RPMI7951 (cell line): ENCODE measurements at regions not wholly inside any gene's neighbourhood (a gene's known extent, or its start where the extent isn't known, plus 50 kb on each side); places are given as distances from the start of the nearest gene placed in this dataset.
A peak's percentile ranks its signal among the peaks of the same experiment; 100 is the strongest.
"Not testable (repeated sequence)": the region's sequence is repeated elsewhere in the genome, so short reads cannot be mapped to it uniquely, and the experiment has no call there.

Experiments used
- DNase-seq: peaks from one replicate; pipeline ENCODE4 v3.0.0-alpha.2; 2012; ENCODE audit warnings: low read depth

DNA sequence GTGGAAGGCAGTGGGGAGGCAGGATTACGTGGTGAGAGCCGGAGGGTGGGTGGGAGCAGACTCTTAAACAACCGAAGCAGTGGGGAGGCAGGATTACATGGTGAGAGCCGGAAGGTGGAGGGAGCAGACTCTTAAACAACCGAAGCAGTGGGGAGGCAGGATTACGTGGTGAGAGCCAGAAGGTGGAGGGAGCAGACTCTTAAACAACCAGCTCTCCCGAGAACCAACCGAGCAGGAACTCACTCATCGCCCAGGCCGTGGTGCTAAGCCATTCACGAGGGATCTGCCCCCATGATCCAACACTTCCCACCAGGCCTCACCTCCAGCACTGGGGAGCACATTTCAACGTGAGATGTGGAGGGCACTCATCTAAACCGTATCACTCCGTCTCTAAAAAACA lies 87.7 kb downstream of the RTP5 start:
- no peak for DNase-seq

DNA sequence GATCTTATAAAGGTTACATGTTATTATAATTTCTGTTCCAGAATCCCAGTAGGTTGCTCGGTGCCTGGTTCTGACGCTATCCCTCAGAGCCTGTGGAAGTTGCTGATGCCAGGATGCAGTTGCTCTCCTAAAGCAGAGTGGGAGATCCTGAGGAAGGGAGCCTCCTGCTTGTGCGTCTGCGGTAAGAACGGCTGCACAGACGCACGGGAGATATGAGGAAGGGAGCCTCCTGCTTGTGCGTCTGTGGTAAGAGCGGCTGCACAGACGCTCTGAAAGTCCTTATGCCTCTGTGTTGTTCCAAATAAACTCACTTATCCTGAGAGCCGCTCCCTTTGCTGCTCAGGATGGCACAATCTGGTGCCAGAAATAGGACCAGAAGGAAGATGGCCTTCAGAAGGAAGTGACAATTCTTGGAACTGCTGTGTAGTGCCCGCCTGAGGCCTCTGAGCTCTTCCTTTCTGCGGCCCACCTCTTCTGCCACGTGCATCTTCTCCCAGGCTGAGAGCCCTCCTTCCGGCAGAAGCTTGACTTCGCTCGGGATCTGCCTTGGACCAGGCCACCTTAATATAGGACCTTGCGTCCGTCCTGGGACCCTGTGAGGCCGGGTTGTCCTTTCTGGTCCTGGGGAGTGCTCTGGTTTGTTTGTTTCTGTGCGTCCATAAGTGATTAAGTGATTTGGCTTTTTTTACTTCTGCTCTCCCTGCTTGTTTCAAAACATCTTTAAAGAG lies 89.5 kb downstream of the RTP5 start:
- DNase-seq, result no peak

DNA sequence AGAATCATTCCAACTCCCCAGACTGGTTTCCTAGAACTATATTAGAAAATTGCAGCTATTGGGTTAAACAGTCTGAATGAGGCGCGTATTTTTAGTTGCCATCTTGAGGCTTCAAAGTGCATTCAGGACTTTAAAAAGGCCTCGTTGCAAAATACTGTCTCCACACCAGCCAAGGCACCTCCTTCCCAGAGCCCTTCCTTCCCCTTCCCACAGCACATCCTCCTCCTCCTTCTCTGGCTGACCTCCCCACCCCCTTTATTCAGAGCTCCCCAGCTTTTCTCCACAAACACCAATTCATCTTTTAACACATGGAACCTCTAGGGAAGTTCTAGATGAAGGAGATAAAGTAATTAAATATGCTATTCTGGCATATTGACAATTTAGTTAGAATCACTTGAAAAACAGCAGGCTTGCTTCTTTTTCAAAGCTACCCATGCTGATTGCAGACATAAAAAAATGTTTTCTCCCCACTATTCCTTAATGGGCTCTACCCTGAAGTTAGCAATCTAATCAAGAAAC lies 90.3 kb downstream of the RTP5 start:
- no peak for DNase-seq

DNA sequence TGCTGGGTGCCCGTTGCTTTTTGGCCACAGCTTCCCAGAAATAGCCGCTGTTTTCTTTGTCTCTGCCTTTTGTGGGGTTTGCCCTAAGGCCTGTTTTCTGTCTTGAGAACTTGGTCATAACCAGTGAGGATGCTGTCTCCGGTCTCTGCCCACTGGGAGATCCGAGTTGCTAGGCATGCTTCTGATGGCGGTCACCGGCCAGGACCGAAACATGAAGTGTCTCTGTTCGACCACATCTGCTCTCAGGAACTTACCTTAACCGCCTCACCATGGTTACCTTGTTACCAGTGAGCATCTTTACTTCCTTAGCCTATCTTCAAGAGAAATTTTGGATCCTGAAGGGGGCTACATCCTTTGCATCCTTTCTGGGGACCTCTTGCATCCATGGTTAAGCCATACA lies 91.9 kb downstream of the RTP5 start:
- no peak for DNase-seq

DNA sequence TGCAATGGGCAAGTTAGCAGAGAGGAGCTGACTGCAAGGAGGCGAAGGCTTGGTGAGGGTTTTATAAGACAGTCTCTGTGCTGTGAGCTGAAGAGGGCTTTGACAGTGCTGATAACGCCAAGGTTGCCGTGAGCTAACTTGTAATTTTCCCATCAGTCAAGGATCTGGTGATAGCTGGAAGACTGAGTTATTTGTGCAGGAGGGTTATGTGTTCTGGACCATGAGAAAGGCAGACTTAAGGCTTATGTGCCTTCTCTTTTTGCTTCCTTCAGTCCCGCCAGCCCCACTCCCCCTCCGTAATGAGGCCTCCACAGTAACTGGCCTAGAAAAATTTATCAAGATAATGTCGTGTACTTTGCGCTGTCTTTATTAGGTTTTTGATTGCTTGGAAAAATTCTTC lies 94.6 kb downstream of the RTP5 start:
- DNase-seq, result no peak

DNA sequence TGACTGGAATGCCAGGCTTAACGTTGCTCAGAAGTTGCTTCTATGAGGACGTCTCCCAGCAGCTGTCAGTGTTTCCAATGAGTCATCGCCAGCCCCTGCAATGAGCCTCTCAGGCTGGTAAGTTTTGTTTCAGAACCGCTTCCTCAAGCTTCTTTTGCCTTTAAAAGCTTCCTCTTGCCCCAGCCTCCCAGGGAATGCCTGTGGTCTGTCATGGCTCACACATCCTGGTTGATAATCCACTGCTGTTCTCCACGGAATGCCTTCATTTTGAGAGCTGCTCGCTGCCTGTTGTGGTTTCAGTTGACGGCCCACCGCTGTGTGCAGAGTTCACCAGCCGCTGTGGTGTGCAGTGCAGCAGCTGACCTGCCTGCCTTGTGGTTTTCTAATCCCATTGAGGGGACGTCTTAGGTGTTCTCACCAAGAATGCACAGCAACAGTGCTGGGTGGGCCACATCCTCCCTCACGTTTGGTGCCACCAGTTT lies 96.4 kb downstream of the RTP5 start:
- DNase-seq, result peak; percentile 98

DNA sequence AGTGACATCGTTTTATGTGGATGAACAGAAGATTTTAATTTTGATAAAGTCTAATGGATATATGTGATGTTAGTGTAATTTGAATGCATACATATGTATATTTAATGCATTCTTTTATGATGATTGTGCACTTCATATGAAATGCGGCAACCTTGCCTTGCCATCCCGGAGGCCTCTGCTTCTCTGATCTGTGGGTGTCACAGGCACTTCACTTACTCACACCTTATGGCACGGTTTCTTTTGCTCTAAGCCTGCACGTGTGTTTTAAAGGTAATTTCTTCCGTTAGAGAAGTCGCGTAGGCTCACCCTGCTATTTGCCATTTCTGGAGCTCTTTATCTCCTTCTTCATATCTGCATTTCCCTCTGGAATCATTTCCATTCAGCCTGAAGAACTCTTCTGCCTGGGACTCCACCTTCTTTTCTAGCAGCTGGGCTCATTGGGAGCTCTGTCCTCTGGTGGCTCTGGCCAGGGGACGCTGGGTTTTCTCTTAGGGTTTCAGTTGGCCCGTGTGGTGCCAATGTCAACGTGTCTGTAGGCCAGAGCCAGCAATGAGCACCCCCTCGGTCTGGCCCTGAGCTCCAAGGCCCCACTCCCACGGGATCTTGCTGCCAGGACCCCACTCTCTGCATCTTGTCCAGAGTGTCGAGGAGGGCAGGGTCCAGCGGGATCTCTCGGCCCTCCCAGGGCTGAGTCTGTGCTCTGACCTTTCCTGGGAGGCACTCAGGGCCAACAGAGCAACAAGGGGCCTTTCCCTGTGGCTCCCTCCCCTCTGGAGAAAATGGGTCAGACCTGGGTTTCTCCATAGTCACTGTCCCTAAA lies 97.3 kb downstream of the RTP5 start:
- DNase-seq, result no peak

DNA sequence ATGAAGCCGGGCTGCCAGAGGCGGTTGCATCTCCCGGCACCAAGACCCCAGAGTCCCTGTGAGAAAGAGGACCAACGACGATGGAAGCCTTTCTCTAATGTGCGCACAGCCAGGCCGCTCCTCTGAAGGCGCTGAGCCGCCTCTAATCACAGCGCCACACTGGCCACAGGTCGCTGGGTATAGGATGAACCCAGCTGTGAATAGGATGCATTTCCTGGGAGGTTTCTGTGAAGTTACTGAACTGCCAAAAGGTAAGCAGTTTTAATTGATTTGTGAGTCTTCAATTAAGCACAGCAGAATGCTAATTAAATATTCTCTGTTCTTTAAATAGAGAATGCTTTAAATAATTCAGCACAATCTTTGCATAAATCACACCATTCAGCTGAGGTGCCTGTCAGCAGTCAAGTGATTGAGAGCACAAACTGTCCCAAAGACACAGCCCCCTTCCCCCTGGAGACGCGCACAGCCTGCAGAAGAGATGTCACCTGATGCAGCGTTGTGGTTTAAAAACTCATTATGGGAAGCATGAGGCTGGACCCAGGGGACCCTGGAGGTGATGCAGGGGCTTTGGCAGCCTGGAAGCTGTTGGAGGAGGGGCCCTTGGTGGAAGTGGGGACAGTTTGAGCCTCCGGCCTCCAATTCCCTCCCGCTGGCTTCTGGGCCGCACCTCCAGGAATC lies 98.1 kb downstream of the RTP5 start:
- DNase-seq, result no peak

DNA sequence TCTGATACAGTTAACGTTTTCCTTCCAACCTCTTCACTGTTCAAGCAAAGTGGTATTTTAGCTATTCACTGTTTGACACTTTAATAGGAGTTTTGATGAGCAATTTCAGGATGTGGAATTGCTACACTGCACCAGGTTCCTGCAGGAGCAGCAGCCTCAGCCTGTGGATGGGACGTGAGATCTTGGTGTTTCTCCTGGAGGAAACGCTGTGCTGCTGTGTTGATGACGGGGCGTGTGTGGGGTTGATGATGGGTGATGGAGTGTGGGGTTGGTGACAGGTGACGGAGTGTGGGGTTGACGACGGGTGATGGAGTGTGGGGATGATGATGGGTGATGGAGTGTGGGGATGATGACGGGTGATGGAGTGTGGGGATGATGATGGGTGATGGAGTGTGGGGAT lies 98.9 kb downstream of the RTP5 start:
- no peak for DNase-seq

DNA sequence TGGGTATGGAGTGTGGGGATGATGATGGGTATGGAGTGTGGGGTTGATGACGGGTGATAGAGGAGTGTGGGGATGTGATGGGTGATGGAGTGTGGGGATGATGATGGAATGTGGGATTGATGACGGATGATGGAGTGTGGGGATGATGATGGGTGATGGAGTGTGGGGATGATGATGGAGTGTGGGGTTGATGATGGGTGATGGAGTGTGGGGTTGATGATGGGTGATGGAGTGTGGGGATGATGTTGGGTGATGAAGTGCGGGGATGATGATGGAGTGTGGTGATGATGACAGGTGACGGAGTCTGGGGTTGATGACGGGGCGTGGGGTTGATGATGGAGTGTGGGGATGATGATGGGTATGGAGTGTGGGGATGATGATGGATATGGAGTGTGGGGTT lies 99.7 kb downstream of the RTP5 start:
- not testable (repeated sequence) for DNase-seq

DNA sequence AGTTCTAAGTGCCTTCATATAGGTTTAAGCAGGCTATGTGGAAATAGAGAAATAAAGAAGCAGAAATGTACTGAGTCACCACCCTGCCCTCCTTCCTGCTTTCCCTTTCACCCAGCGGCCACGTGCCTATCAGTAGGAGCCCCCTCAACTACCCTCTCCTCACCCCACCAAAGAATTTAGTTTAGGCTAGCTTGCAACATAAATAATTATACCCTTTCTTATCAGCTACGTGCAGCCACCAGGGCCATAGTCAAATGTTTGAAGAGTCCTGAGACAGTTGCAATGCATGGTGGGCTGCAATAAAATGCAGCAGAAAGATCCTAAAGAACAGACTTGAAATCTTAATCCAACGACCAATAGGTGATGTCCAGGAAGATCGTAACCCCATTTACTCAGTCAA lies 101.2 kb downstream of the RTP5 start:
- DNase-seq, result no peak

DNA sequence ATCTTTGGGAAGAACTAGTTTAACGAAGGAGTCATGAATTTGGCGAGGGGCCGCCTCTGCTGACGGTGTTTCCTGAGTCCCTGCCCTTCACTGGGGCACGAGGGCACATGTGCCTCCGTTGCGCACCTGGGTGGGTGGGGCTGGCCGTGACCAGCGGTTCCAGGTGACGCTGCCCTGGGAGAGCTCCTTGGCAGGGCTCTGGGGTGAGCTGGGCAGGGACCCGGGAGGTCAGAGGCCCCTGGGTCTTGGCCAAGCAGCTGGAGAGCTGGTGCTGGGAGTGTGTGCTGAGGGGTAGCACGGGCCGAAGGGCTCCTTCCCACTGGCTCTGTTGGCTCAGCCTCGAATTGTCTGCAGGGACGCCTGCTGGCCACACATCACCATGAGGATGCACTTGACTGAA lies 104.6 kb downstream of the RTP5 start:
- DNase-seq, result no peak

DNA sequence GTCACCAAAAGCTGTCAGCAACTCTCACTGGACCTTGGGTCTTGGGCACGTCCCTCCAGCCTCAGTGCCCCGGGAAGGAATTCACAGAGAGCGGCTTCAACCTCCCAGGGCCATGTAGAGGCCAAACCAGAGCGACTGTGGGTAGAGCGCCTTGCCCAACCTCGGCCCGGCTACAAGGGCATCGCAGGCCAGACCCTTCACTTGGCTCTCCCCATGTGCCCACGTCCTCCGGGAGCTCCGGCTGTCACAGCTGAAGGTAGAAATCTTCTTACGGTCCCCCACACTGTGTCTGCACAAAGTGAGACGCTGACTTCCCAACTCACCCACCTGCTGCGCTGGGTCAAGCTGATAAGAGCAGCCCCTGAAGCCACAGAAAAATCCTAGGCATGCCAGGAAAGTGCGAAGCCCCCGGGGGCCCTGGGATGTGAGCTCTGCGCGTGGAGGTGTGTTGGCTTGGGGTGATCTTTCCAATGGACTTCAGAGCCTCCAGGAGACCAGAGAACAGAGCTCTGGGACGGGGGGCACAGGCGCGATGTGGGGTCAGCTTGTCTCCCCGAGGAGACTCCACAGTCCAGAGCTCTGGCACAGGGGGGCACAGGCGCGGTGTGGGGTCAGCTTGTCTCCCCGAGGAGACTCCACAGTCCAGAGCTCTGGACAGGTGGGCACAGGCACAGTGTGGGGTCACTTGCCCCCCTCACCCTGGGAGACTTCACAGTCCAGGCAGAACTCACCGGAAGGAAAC lies 105.5 kb downstream of the RTP5 start:
- no peak for DNase-seq

DNA sequence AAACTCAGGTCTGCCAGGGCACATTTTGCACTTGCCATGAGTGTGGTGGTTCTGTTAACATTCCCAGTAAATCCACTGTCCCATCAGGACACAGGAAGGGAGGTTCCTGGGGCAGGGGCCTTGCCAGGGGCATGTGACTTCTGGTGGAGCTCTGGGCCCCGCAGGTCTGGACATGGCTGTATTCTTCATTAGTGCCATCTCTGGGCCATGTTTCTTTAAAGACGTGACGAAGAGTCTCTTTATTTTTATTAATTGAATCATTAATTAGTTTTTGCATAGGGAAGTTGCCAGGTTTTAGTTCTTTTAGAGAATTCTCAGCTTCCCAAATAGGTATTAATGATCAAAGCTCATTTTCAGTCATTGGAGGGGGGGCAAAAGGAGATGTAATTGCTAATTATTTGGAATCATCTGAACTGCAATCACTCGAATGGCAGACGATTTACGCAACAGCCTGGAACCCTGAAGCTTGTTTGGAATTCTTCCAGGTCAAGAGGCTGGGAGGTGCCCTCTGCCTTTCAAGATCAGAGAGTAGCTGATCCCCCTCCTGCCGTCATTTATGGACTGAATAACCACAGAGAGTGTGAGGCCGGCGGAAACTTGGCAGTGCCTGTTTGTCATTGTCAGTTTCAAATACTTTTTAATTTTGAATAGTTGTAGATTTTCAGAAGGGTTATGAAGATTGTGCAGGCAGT lies 106.2 kb downstream of the RTP5 start:
- no peak for DNase-seq

DNA sequence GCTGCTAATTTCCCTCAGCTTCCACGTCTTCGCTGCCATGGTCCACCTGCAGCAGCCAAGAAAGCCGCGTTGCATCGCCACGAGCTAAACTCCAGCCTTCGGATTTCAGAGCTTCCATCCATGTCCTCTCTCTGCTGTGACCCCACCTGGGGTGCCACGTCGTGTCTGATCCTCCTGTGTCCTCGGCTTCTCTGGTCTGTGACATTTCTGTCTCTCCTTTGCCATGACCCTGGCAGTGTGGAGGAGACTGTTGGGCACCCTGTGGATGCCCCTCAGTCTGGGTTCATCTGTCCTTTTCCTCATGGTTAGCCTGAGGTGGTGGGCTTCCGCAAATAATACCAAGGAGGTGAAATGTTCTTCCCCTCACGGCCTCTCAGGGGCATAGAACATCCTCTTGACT lies 106.8 kb downstream of the RTP5 start:
- DNase-seq, result no peak

DNA sequence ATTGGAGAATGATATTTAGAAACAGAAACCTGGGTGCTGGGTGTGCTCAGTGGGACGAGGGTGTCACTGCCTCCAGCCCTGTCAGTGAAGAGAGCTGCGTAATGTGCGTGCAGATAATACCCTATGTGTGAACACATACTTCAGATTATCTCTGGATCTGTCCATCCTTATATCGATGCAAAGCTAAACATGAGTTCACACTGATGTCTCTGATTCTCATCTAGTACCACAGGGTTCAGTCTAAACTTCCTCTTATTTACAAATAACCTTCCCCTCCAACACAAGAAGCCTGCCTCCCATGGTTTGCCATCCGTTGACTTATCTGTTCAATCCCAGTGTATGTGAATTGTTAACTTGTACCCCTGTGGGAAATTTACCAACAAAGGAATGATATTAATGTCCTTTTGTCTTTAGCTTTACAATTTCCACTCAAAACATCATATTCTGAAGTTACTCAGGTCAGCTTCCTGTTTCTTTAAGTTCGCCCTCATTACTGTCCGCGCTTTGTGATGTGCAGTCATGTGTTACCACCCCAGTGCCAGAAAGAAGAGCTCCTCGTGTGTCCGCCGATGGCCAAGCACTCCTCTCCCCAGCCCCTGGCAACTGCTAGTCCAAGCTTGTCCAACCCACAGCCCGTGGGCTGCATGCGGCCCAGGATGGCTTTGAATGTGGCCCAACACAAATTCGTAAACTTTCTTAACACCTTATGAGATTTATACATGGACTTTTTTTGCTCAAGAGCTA lies 108.2 kb downstream of the RTP5 start:
- DNase-seq, result no peak

DNA sequence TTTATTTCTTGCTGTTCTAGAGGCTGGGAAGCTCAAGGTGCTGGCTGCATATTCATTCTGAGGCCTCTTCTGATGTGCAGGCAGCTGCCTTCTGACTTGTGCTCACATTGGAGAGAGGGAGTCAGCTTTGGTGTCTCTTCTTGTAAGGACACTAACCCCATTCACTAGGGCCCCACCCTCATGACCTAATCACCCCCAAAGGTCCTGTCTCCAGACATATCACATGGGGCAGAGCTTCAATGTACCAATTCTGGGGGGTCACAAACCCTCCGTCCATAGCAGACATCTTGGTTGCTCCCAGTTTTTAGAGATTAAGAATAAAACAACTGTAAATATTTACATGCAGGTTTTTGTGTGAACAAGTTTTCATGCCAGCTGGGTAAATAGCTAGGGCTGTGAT lies 109.1 kb downstream of the RTP5 start:
- no peak for DNase-seq

DNA sequence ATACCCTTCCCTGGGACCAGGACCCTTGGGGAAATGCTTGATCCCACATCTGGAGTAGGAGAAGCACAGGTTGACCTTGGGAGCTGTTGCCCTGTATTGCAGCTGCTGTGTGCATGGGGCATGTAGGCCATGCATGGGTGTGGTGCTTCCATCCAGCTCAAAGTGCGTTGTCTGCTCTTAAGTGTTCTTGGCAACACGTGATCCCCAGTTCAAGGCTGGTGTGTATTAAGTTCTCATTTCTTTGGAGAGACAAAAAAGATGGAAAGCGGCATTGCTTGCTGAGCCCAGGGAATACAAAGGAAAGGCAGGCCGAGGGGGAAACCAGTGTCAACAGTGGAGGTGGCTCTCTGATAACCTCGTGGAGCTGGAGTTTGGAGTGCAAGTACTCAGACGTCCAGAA lies 110.7 kb downstream of the RTP5 start:
- DNase-seq, result no peak

DNA sequence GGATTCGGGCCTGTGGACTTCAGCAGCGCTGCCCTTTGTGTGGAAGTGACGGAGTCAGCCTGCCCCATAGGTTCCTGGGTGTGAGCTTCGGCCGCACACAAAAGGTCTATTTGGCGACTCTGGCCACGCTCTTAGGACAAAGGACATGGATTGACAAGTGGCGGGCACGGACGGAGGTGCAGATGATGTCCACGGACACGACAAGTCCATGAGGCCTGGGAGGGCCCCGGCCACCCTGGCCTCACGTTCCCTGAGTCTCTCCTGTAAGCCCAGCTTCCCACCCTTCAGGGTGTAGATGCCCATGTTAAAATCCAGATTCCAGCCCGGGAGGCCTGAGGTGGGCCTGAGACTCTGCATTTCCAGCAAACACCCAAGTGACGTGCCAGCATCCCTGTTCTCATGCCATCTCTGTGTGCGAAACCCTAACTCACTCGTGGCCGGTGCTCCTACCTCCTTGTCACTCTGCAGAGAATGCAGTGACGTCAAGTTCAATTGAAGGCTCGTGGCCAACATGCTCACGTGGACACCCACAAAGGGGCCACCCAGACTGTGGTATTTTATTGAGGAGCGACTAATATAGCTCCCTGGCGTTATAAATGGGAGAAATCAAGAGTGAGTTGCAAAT lies 111.7 kb downstream of the RTP5 start:
- DNase-seq, result no peak
